ENCODE measurements at regions not wholly inside any gene's neighbourhood (a gene's known extent, or its start where the extent isn't known, plus 50 kb on each side); places are given as distances from the start of the nearest gene placed in this dataset.

GRCh38 chr4:166625018-166625637 is 609.2 kb downstream of the SPOCK3 start:
- no peak for DNase-seq (ENCODE audit: low read depth, low spot score)

DNA sequence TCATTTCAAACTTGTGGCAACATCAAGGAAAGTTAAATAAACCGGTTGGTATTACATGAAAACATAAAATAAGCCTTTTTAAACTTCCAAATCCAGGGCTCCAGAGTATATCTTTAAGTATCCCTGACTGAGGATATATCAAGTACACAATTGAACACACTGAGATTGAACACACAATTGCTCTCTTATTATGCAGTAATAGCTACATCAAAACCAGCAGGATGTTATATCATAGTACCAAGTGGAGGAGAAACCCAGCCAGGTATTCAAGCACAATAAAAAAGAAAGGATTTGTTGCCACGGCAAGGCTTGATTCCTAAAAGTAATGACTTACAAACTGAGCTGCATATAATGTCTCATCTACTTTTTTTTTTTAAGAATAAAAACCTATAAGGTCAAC is 605.8 kb downstream of the SPOCK3 start:
- DNase-seq (ENCODE audit: low read depth, low spot score): no peak

DNA sequence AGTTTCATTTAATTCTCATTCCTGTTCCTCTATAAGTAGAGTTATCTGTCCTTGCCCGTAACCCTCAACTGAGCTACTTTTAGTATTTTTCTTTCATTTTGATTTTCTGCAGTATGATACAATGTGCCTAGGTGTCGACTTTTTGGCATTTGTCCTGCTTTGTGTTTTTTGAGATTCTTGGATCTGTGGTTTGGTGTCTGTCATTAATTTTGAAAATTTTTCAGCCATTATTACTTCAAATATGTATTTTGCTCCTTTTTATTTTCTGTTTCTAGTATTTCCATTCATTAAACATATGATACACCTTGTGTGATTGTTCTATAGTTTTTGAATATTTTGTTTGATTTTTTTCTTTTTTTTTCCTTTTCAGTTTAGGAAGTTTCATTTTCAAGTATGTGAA is 598.9 kb downstream of the SPOCK3 start:
- DNase-seq (ENCODE audit: low read depth, low spot score): no peak

DNA sequence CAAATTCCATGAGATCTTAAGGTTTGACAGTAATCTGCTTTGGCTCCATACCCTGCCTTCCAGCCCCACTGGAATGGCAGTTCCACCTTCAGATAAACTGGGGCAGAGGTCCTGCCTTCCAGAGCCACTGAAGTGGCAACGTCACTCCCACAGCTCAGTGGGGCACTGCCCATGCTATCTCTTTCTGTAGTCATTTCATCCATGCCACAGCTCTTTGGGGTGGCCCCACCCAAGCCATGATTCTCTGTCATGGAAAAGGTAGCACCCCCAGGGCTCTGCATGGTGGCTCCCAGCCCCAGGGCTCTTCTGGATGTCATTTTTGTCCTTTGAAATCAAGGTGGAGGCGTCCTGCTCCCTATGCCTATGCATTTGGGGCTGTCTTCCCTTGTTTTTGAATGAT is 596.5 kb downstream of the SPOCK3 start:
- DNase-seq (ENCODE audit: low read depth, low spot score): no peak

GRCh38 chr4:166655231-166655630 is 579.1 kb downstream of the SPOCK3 start:
- DNase-seq (ENCODE audit: low read depth, low spot score): no peak

- no peak for DNase-seq (ENCODE audit: low read depth, low spot score)
These were observed 578.6 kb downstream of the SPOCK3 start for GRCh38 chr4:166655705-166656104.

- DNase-seq (ENCODE audit: low read depth, low spot score): no peak
These were observed 577.0 kb downstream of the SPOCK3 start for GRCh38 chr4:166657261-166657660.

DNA sequence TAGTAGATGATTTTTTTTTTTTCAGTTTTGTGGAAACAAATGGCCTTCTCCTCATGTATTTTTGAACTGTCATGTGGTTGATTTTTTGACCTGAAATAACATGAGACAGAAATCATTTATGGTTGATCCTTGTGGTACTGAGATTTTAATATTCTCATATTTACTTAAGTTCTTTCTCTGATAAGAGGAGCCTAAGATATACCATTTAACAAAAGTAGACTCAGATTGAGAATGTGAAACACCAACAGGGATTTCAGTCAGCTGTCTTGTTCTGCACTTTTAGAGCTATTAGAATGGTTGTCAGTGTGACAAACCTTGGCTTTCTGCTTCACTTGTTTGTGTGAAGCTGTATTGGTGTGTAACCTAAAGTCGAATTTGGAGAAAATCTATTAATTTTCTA is 575.7 kb downstream of the SPOCK3 start:
- no peak for DNase-seq (ENCODE audit: low read depth, low spot score)

GRCh38 chr4:166662266-166662843 is 571.9 kb downstream of the SPOCK3 start:
- no peak for DNase-seq (ENCODE audit: low read depth, low spot score)

DNA sequence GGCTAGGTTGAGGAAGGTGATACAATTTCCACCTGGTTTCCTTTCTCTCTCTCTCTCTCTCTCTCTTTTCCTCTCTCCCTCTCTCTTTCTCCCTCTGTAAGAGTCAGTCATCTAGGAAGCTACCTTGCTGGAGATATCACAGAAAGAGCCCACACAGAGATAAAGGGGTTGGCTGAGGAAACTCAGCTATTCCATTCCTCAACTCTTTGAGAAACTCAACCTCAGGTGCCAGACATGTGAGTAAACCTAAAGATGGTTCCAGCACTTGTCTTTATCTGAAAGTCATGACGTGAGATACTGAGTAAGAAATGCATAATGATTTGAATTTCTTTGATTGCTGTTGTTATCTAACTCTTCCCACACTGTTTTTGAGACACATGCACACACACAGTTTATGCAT is 564.0 kb downstream of the SPOCK3 start:
- DNase-seq (ENCODE audit: low read depth, low spot score): no peak

- DNase-seq (ENCODE audit: low read depth, low spot score): no peak
These were observed 560.4 kb downstream of the SPOCK3 start for GRCh38 chr4:166673911-166674310.

GRCh38 chr4:166675411-166675810 is 558.9 kb downstream of the SPOCK3 start:
- DNase-seq (ENCODE audit: low read depth, low spot score): no peak

DNA sequence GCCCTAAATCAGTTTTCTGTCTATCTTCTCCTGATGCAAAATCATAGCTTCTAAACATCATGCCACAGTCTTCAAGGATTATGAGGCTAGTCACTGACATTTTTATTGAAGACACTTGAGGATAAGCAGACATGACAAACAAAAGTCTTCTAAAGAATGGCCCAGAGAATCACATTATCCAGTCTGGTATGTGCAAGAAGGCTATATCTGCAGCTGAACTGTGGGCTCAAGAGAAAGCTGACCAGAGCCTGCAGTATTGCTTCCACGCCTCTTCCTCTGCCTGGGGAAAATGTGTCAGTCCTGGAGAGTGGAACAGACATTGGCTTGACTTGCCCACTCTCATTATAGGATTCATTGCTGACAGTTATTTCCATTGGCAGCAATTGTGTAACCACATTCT is 553.5 kb downstream of the SPOCK3 start:
- no peak for DNase-seq (ENCODE audit: low read depth, low spot score)

DNA sequence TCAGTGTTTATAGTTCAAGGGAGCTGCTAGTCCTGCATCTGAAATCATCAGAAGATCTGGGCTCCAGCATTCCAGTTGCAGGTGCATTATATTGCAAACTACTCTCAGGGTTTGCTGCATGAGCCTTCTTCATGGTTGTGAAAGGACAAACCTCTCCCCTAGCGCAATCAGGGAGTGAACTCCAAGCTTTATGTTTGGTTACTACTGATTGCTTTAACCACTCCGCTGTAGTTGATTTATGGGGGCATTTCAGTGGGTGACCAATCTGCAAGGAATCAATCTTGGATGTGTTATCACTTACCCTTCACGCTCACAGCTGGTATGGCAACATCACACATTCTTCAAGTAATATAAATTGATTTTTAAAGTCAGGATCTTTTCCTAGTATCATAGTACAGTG is 552.1 kb downstream of the SPOCK3 start:
- no peak for DNase-seq (ENCODE audit: low read depth, low spot score)
